Activated CD8-positive, alpha-beta memory T cell treated with anti-CD3 and anti-CD28 coated beads, Interleukin-2, amount 50 U/mL, for 1 hour (primary cell): ENCODE measurements at regions not wholly inside any gene's neighbourhood (a gene's known extent, or its start where the extent isn't known, plus 50 kb on each side); places are given as distances from the start of the nearest gene placed in this dataset.
"Not testable (repeated sequence)": the region's sequence is repeated elsewhere in the genome, so short reads cannot be mapped to it uniquely, and the experiment has no call there.

Experiments used
- DNase-seq: peaks from one replicate; pipeline ENCODE4 v3.0.0-alpha.2; 2020; ENCODE audit errors: extremely low read depth

- DNase-seq, result no peak
These were observed 56.4 kb downstream of the FOXF2 start for GRCh38 chr6:1445650-1446330.

- no peak for DNase-seq
These were observed 60.5 kb downstream of the FOXF2 start for GRCh38 chr6:1449896-1450295.

- DNase-seq, result no peak
These were observed 63.6 kb downstream of the FOXF2 start for GRCh38 chr6:1453024-1453423.

- DNase-seq, result not testable (repeated sequence)
These were observed 67.4 kb downstream of the FOXF2 start for GRCh38 chr6:1456816-1457215.

- DNase-seq, result no peak
These were observed 71.8 kb downstream of the FOXF2 start for GRCh38 chr6:1461207-1461606.

GRCh38 chr6:1461736-1462135 is 72.4 kb downstream of the FOXF2 start:
- DNase-seq, result no peak

GRCh38 chr6:1463275-1463674 is 73.9 kb downstream of the FOXF2 start:
- DNase-seq, result no peak

- DNase-seq, result no peak
These were observed 74.5 kb downstream of the FOXF2 start for GRCh38 chr6:1463751-1464426.

- no peak for DNase-seq
These were observed 75.5 kb downstream of the FOXF2 start for GRCh38 chr6:1464781-1465370.

- no peak for DNase-seq
These were observed 78.8 kb downstream of the FOXF2 start for GRCh38 chr6:1468126-1468525.

- no peak for DNase-seq
These were observed 80.7 kb downstream of the FOXF2 start for GRCh38 chr6:1470040-1470439.

GRCh38 chr6:1472643-1473042 is 83.3 kb downstream of the FOXF2 start:
- DNase-seq, result no peak

GRCh38 chr6:1473166-1473565 is 83.8 kb downstream of the FOXF2 start:
- no peak for DNase-seq

GRCh38 chr6:1473598-1473997 is 84.2 kb downstream of the FOXF2 start:
- no peak for DNase-seq

GRCh38 chr6:1474205-1474604 is 84.8 kb downstream of the FOXF2 start:
- DNase-seq, result no peak

GRCh38 chr6:1475174-1475573 is 85.8 kb downstream of the FOXF2 start:
- no peak for DNase-seq

- DNase-seq, result no peak
These were observed 88.2 kb downstream of the FOXF2 start for GRCh38 chr6:1477432-1478090.

GRCh38 chr6:1478163-1478826 is 88.9 kb downstream of the FOXF2 start:
- not testable (repeated sequence) for DNase-seq

GRCh38 chr6:1479095-1479494 is 89.7 kb downstream of the FOXF2 start:
- DNase-seq, result no peak

- DNase-seq, result no peak
These were observed 90.3 kb downstream of the FOXF2 start for GRCh38 chr6:1479601-1480221.

GRCh38 chr6:1481286-1481685 is 91.9 kb downstream of the FOXF2 start:
- DNase-seq, result no peak
